Mesendoderm (in vitro differentiated cells): ENCODE measurements at regions not wholly inside any gene's neighbourhood (a gene's known extent, or its start where the extent isn't known, plus 50 kb on each side); places are given as distances from the start of the nearest gene placed in this dataset.

Source experiments
- DNase-seq: peaks from one replicate; pipeline ENCODE4 v3.0.0; 2013
- H2AK5ac ChIP-seq: 2 replicates; pipeline ENCODE4 v1.6.1; 2013; ENCODE audit warnings: low read length, inconsistent platforms
- H2BK120ac ChIP-seq: 2 replicates; pipeline ENCODE4 v1.6.1; 2013; ENCODE audit warnings: low read depth, mild to moderate bottlenecking, low read length, moderate library complexity, mixed read lengths
- H2BK15ac ChIP-seq: replicated peaks from 2 replicates; pipeline ENCODE4 v1.6.1; 2013; ENCODE audit warnings: low read depth, mild to moderate bottlenecking, moderate library complexity
- H2BK5ac ChIP-seq: 2 replicates; pipeline ENCODE4 v1.6.1; 2013; ENCODE audit warnings: low read length, inconsistent platforms
- H3K18ac ChIP-seq: 2 replicates; pipeline ENCODE4 v1.6.1; 2013; ENCODE audit warnings: mild to moderate bottlenecking, low read length, mixed read lengths
- H3K23ac ChIP-seq: one replicate; pipeline ENCODE4 v1.6.1; 2013; ENCODE audit warnings: low read length
- H3K27ac ChIP-seq: 2 replicates; pipeline ENCODE4 v1.5.1; 2013; ENCODE audit warnings: low read depth, mild to moderate bottlenecking, inconsistent platforms, low read length, moderate library complexity
- H3K27me3 ChIP-seq: 2 replicates; pipeline ENCODE4 v1.6.1; 2013; ENCODE audit warnings: low read length, control low read depth, mild to moderate bottlenecking, inconsistent platforms; ENCODE audit not compliant: insufficient read depth, poor library complexity
- H3K36me3 ChIP-seq: 2 replicates; pipeline ENCODE4 v1.6.1; 2013; ENCODE audit warnings: low read length, inconsistent platforms; ENCODE audit not compliant: control insufficient read depth, insufficient read depth
- H3K4ac ChIP-seq: one replicate; pipeline ENCODE4 v1.6.1; 2013; ENCODE audit warnings: low read depth, mild to moderate bottlenecking, low read length, moderate library complexity
- H3K4me1 ChIP-seq: 2 replicates; pipeline ENCODE4 v1.6.1; 2013; ENCODE audit warnings: low read depth, low read length, inconsistent platforms; ENCODE audit not compliant: control insufficient read depth
- H3K4me2 ChIP-seq: 2 replicates; pipeline ENCODE4 v1.6.1; 2013; ENCODE audit warnings: low read length
- H3K4me3 ChIP-seq: 2 replicates; pipeline ENCODE4 v1.5.1; 2013; ENCODE audit warnings: mild to moderate bottlenecking, low read length
- H3K56ac ChIP-seq: one replicate; pipeline ENCODE4 v1.6.1; 2013; ENCODE audit warnings: low read length
- H3K79me1 ChIP-seq: 2 replicates; pipeline ENCODE4 v1.6.1; 2013; ENCODE audit warnings: low read length, inconsistent platforms
- H3K79me2 ChIP-seq: 2 replicates; pipeline ENCODE4 v1.6.1; 2013; ENCODE audit warnings: mild to moderate bottlenecking, low read length; ENCODE audit not compliant: control insufficient read depth, insufficient read depth
- H3K9ac ChIP-seq: 2 replicates; pipeline ENCODE4 v1.6.1; 2013; ENCODE audit warnings: low read length, inconsistent platforms
- H4K5ac ChIP-seq: one replicate; pipeline ENCODE4 v1.6.1; 2013; ENCODE audit warnings: low read length
- H4K8ac ChIP-seq: one replicate; pipeline ENCODE4 v1.6.1; 2013; ENCODE audit warnings: low read depth, mild to moderate bottlenecking, control low read depth, low read length, moderate library complexity
- WGBS: extraction: QIAGEN DNeasy Blood & Tissue Kit; methylation state at CpG from one replicate; pipeline ENCODE4 v1.1.7; 2013; ENCODE audit warnings: low lambda C conversion rate, missing lambda C conversion rate; ENCODE audit not compliant: insufficient coverage; ENCODE audit errors: extremely low coverage; 5-methylcytosine and 5-hydroxymethylcytosine counted together

GRCh38 chr6:23011615-23012014, 442.2 kb downstream of the HDGFL1 start:
- Histone ChIP-seq H3K4me1 (peaks cover 3% of the 10 kb centered on the region), H3K56ac (no peak overlapping the region), H3K4me2 (no peak overlapping the region), H3K9ac (no peak overlapping the region), H4K8ac (no peak overlapping the region), H4K5ac (no peak overlapping the region), H3K79me1 (no peaks in the 10 kb centered on the region), H2BK15ac (no peak overlapping the region), H3K36me3 (no peaks in the 10 kb centered on the region), H3K27ac (no peak overlapping the region), H3K18ac (no peak overlapping the region), H3K4me3 (no peak overlapping the region), H3K23ac (no peak overlapping the region), H2BK5ac (no peak overlapping the region), H3K27me3 (no peaks in the 10 kb centered on the region), H3K4ac (no peak overlapping the region), H3K79me2 (no peaks in the 10 kb centered on the region), H2AK5ac (no peak overlapping the region), H2BK120ac (no peak overlapping the region)
- DNase-seq = no peak

GRCh38 chr6:23013776-23014175, 444.4 kb downstream of the HDGFL1 start:
- Histone ChIP-seq H3K79me2 (no peaks in the 10 kb centered on the region), H3K9ac (no peak overlapping the region), H3K18ac (peak overlapping the region; percentile 90), H4K8ac (no peak overlapping the region), H4K5ac (no peak overlapping the region), H3K4me3 (no peak overlapping the region), H2BK5ac (no peak overlapping the region), H2BK15ac (no peak overlapping the region), H2AK5ac (no peak overlapping the region), H2BK120ac (no peak overlapping the region), H3K27me3 (no peaks in the 10 kb centered on the region), H3K27ac (peak overlapping the region; percentile 51), H3K56ac (no peak overlapping the region), H3K23ac (no peak overlapping the region), H3K4me2 (no peak overlapping the region), H3K79me1 (no peaks in the 10 kb centered on the region), H3K4me1 (peaks cover 3% of the 10 kb centered on the region), H3K36me3 (no peaks in the 10 kb centered on the region), H3K4ac (no peak overlapping the region)
- peak; percentile 52 for DNase-seq
- no CpG with 5 or more reads among the region's 6 CpGs for WGBS

DNA sequence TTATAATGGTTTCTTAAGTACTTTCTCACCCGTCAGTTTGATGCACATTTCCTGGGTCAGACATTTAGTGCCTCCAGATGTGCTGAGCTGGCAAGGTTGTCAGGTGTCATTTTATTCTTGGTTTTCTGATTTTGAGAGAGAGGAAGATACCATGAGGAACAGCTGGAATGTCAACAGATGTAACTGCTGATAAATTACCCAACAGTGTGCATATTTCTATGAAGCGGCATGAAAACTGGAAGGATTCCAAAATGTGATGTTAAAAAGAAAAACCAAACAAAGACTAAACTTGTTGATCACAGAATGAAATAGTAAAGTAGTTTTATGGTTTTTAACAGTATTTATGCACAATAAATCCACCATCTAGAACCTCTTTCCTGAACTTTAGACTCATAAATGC, 447.3 kb downstream of the HDGFL1 start:
- peaks cover 3% of the 10 kb centered on the region for H3K4me1 ChIP-seq
- H3K79me2 ChIP-seq = no peaks in the 10 kb centered on the region
- no peak overlapping the region for H2BK120ac ChIP-seq
- no peaks in the 10 kb centered on the region for H3K27me3 ChIP-seq
- H3K4ac ChIP-seq = no peak overlapping the region
- no peak overlapping the region for H4K8ac ChIP-seq
- no peak overlapping the region for H3K23ac ChIP-seq
- no peak overlapping the region for H4K5ac ChIP-seq
- no peak overlapping the region for H3K56ac ChIP-seq
- no peaks in the 10 kb centered on the region for H3K36me3 ChIP-seq
- no peak overlapping the region for H2BK5ac ChIP-seq
- no peak overlapping the region for H2BK15ac ChIP-seq
- no peak overlapping the region for H3K4me3 ChIP-seq
- WGBS = 100% methylated on average over 1 of the region's 2 CpGs
- DNase-seq = no peak
- H2AK5ac ChIP-seq = no peak overlapping the region
- H3K4me2 ChIP-seq = no peak overlapping the region
- no peak overlapping the region for H3K9ac ChIP-seq
- no peaks in the 10 kb centered on the region for H3K79me1 ChIP-seq
- no peak overlapping the region for H3K27ac ChIP-seq
- H3K18ac ChIP-seq = no peak overlapping the region

DNA sequence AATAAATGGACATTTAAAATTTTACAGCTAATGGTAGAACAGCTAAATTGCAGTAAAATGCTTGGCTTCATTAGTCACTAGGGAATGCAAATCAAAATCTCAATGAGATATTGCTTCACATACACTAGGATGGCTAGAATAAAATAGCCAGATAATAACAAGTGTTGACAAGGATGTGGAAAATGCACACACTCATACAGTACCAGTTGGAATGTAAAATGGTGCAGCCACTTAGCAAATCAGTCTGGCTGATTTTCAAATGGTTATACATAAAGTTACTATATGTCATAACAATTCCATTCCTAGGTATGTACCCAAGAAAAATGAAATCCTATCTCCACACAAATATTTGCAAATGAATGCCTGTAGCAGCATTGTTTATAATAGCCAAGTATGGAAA, 452.1 kb downstream of the HDGFL1 start:
- no peak overlapping the region for H3K56ac ChIP-seq
- H2AK5ac ChIP-seq = no peak overlapping the region
- H3K23ac ChIP-seq = no peak overlapping the region
- no peaks in the 10 kb centered on the region for H3K27me3 ChIP-seq
- H3K9ac ChIP-seq = no peak overlapping the region
- no peak overlapping the region for H4K5ac ChIP-seq
- no peak overlapping the region for H3K18ac ChIP-seq
- no peak overlapping the region for H3K4me3 ChIP-seq
- no peaks in the 10 kb centered on the region for H3K4me1 ChIP-seq
- no peak overlapping the region for H2BK5ac ChIP-seq
- H2BK15ac ChIP-seq = no peak overlapping the region
- no peak overlapping the region for H3K27ac ChIP-seq
- no peaks in the 10 kb centered on the region for H3K79me2 ChIP-seq
- no peak overlapping the region for H4K8ac ChIP-seq
- no peak overlapping the region for H3K4ac ChIP-seq
- H3K79me1 ChIP-seq = no peaks in the 10 kb centered on the region
- H3K4me2 ChIP-seq = no peak overlapping the region
- H2BK120ac ChIP-seq = no peak overlapping the region
- H3K36me3 ChIP-seq = no peaks in the 10 kb centered on the region
- DNase-seq = no peak

- Histone ChIP-seq H3K4ac (no peak overlapping the region), H4K5ac (no peak overlapping the region), H3K4me2 (no peak overlapping the region), H3K79me1 (no peaks in the 10 kb centered on the region), H2BK15ac (peak overlapping the region; percentile 5), H3K56ac (peak overlapping the region; percentile 10), H2AK5ac (peak overlapping the region; percentile 56), H2BK120ac (no peak overlapping the region), H3K36me3 (no peaks in the 10 kb centered on the region), H3K18ac (no peak overlapping the region), H3K27me3 (no peaks in the 10 kb centered on the region), H3K9ac (no peak overlapping the region), H2BK5ac (no peak overlapping the region), H3K4me3 (no peak overlapping the region), H3K23ac (no peak overlapping the region), H3K27ac (no peak overlapping the region), H3K4me1 (peaks cover 4% of the 10 kb centered on the region), H4K8ac (no peak overlapping the region), H3K79me2 (no peaks in the 10 kb centered on the region)
- WGBS = no CpG with 5 or more reads among the region's 5 CpGs
- no peak for DNase-seq
Measured at GRCh38 chr6:23027281-23027680, 457.9 kb downstream of the HDGFL1 start.

GRCh38 chr6:23031986-23032385, 462.6 kb downstream of the HDGFL1 start:
- Histone ChIP-seq H2BK120ac (no peak overlapping the region), H3K27me3 (no peaks in the 10 kb centered on the region)

More at GRCh38 chr6:23031986-23032385, 462.6 kb downstream of the HDGFL1 start:
- no peak overlapping the region for H3K4me2 ChIP-seq
- H3K79me1 ChIP-seq = no peaks in the 10 kb centered on the region
- H3K56ac ChIP-seq = no peak overlapping the region
- no CpG with 5 or more reads among the region's 2 CpGs for WGBS
- H3K9ac ChIP-seq = no peak overlapping the region
- H3K4me1 ChIP-seq = peaks cover 4% of the 10 kb centered on the region
- no peak overlapping the region for H4K8ac ChIP-seq
- no peak overlapping the region for H4K5ac ChIP-seq
- no peak for DNase-seq
- H2AK5ac ChIP-seq = no peak overlapping the region
- H3K4ac ChIP-seq = no peak overlapping the region
- no peak overlapping the region for H3K18ac ChIP-seq
- no peaks in the 10 kb centered on the region for H3K79me2 ChIP-seq
- no peak overlapping the region for H2BK15ac ChIP-seq
- no peaks in the 10 kb centered on the region for H3K36me3 ChIP-seq
- no peak overlapping the region for H3K4me3 ChIP-seq
- no peak overlapping the region for H2BK5ac ChIP-seq
- no peak overlapping the region for H3K23ac ChIP-seq
- no peak overlapping the region for H3K27ac ChIP-seq
